Skin of body (tissue), 1 donor: ENCODE measurements at regions not wholly inside any gene's neighbourhood (a gene's known extent, or its start where the extent isn't known, plus 50 kb on each side); places are given as distances from the start of the nearest gene placed in this dataset.

ENCODE experiments used
- DNase-seq: peaks from one replicate; lab custom pipeline; 2025; lab: John Stamatoyannopoulos, UW

DNA sequence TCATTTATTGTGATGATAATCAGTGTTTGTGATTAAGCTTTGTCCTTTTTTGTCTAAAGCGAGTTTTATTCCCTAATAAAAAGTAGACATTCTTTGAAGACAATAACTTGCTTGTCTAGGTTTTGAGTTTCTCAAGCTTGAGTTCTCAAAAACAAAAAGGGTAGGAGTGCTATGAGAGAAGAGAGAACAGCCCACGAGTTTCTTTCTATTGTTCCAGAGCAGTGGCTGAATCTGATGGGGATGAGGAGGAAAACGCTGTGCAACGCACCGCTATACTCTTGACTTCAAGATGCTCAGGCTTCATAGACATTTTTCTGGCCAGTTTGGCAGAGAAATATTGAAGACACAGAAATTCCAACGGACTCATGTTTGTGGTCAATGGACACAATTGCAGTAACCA is 669.8 kb upstream of the B3GALT2 start:
- no peak for DNase-seq

DNA sequence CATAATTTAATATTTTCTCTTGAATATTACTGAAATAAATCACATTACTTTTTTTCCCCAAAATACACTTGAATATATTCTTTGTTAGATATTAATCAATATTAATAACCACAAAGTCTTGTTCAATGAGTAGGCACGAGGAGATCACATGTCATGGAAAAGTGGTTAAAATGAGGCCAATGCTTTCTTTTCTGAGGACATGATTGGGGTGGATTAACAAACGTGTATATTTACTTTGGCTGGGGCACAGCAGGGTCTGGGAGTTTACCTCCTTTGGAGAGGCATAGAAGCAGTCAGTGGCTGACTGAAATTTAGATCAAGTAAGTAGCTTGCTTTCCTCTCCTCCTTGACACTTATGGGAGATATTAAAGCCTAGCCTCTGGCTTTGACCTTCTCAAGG is 664.3 kb upstream of the B3GALT2 start:
- no peak for DNase-seq

DNA sequence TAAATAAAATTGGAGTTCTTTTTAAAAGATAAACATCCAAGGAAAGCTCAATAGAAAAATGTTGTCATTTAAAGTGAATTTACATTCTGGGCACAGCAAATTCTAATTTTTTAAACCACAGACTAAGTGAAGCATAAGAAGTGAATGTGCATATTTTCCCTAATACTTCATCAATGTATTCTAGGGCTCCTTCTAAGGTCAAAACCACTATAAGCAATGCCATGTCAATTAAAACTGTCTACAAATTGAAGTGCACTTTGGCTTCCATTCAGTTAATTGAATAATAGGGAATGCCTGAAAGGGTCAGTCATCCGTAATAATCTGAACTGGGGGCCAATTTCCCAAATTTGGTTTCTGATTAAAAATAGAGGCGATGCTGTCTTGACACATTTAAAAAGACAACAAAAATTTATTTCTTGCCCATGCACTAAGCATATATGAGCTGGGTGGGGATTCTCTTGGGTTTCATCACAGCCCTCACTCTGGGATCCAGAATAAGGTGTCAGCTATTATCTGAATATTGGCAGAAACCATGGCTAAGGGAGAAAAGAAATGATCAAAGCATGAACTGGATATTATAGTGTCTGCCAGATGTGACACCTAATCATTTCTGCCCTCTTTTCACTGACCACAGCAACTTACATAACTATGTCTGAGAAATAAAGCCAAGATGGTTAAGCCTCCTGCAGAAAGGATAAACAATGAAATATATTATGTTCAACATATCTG is 660.6 kb upstream of the B3GALT2 start:
- DNase-seq: no peak

DNA sequence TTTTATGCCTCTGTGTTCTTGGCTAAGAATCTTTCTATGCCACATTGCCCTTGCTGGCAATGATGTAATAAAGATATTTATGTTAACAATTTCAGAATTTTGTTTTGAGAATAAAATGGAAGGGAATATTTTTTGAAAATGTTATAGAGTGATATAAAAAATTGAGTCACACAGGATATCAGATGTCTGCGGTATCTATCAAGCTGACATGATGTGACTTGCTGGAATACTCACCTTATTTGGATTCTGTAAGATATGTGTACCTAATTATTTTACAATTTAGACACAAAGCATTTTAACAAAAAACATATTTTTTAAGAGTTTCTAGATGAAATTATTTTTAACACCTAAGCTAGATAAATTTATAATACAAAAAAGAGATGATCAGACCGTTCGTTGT is 660.0 kb upstream of the B3GALT2 start:
- DNase-seq: no peak

DNA sequence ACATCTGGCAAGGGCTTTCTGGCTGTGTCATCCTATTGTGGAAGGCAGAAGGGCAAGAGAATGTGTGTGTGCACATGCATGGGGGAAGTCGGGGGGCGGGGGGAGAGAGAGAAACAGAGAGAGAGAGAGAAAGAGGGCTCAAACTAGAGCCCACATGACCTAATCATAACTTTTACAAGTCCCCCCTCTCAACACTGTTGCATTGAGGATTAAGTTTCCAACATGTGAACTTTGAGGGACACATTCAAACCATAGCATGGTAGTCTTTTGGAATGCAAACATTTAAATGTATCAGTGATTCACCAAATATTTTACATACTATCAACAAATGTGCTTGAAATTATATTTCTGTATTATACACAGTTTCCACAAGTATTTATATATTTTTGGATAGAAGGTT is 655.4 kb upstream of the B3GALT2 start:
- DNase-seq: no peak

DNA sequence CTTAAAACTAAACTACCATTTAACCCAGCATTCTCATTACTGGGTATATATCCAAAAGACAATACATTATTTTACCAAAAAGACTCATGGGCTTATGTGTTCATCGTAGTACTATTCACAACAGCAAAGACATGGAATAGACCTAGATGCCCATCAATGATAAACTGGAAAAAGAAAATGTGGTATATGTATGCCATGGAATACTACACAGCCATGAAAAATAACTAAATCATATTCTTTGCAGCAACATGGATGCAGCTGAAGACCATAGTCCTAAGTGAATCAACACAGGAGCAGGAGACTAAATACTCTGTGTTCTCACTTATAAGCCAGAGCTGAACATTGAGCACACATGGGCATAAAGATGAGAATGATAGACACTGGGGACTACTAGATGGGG is 645.1 kb upstream of the B3GALT2 start:
- DNase-seq: no peak

DNA sequence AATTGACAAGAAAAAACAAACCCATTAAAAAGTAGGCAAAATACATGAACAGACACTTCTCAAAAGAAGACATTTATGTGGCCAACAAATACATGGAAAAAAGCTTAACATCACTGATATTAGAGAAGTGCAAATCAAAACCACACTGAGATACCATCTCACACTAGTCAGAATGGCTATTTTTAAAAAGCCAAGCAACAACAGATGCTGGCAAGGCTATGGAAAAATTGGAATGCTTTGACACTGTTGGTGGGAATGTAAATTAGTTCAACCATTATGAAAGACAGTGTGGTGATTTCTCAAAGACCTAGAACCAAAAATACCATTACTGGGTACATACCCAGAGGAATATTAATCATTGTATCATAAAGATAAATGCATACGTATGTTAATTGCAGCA is 641.1 kb upstream of the B3GALT2 start:
- no peak for DNase-seq

DNA sequence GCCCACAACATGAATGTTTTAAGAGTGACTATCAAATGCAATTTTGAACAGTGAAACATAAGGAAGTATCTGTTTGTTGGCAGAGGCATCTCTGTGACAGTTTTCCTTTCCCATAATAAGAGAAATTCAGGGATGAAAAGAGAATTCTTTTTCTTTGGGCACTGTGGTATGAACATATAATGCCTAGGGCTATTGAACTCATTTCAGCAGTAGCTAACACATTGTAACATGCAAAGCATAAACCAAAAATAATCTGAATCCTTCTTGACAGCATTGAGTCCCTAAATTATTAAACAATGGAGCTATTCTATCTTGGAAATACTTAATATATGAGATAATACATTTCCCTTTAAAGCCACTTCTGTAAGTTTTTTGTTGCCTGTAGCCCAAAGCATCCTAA is 633.0 kb upstream of the B3GALT2 start:
- DNase-seq: no peak

DNA sequence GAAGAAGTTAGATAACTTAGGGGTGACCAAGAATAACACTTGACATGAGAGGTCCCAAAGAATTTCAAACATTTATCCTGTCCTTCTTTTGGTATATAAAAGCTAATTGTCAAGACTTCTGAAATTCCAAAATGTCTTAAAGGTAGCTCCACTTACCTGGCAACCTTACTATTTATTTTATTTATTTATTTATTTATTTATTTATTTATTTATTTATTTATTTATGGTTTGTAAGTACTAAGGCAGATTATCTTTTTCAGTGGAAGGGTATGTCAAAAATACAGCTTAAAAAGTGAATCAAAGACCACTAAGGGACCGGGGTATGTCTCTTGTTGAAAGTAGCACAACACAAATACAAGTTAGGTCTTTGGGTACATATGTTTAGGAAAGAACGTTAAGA is 620.8 kb upstream of the B3GALT2 start:
- no peak for DNase-seq

DNA sequence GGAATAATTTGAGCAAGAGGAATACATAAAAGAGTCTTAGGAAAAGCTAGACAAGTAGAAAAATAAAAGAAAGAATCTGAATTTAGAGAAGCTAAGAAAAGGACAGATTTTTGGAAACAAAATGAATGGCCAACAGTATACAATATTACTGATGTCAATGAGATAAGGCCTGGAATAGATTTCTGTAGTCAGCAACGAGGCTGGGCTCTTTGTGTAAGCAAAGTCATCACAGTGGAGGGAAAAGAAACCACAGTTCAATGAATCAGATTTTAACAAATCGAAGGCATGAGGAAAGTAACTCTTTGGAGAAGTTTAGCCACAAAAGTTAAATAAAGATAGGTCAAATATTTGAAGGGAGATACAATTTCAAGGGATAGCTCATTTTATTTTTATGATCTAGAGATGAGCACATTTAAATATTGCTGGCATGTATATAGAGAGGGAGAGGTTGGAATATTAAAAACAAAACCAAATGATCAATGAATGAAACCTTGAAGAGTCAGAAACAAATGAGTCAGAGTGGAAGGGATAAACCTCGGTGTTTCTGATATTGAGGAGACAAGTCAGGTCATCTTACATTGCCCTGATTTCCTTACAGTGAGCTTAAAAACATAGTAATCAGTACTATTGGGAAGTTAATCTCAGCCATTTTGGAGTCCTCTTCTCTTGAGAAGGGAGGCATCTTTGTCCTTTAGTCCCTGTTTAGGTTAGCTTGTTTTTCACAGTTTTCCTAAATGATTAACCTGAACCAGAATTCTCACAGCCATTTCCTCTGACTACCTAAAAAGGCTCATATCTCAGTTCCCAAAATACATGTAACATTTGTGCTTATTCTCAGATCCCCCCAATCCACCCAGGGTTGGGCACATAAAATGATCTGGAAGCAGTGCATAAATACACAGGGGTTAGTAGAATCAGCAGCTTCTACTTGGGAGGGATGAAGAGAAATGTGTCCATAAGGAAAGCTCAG is 620.0 kb upstream of the B3GALT2 start:
- DNase-seq: no peak

DNA sequence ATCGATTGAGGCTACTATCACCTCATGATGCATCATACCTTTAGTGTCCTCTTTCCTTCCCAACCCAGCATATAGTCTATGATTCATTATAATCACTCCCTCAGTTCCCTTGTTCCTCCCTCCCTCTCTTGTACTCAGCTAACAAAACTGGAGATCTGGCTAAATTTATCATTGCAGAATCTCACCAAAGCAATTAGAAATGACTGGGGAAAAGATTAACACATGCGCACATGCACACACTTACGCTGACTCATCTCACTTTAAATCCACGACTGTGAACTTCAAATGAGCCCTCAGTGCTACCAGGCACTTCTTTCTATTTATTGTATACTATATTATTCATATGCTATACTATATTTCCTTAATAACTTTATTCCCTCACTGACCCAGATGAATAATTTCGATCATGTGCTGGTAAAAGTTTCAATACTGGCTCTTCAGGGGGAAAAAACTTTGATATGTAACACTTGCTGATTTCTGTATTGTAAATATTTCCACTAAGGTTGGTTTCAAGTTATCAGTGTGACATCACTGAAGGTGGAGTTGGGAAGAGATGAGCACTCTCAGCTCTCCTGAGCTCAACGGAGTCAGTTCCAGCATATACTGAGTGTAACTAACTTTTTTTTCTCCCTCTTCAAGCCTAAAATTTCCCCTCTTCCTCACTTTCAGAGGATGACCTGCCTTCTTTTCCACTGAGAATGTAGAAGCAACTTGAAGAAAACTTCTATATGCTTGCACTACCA is 613.7 kb upstream of the B3GALT2 start:
- no peak for DNase-seq

DNA sequence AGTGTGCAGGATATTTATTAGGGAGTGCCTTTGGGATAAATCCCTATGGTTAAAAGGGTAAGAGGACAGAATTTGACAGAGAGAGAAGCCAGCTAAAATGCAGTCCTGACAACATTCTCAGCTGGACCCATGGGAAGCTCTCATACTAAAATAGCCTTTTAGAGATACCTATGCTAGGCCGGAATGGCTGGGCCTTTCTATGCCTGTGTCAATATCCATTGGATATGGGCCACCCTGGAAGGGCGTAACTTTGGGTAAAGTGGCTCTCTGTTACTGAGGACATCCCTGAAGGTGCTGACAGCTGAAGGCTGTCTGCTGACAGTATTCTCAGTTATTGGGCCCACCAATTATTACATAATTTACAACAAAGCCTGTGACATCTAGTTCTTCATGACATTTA is 613.0 kb upstream of the B3GALT2 start:
- DNase-seq: no peak

DNA sequence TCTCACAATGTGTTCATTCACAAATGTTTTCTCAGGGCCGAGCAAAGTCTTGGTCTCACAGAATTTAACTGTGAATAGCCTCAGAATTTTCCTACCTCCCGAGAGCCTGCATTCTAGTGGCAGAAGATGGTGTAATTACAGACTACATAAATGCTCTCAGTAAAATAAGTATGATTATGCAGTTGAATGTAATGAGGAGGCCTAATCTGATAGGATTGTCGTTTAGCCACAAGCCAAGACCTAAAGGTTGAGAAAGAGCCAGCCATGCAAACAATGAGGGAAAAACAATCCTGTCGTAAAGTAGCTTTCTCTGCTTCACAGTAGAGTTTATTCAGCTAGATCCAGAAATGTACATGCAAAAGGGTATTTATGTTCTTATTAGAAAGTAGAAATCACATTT is 607.8 kb upstream of the B3GALT2 start:
- no peak for DNase-seq

DNA sequence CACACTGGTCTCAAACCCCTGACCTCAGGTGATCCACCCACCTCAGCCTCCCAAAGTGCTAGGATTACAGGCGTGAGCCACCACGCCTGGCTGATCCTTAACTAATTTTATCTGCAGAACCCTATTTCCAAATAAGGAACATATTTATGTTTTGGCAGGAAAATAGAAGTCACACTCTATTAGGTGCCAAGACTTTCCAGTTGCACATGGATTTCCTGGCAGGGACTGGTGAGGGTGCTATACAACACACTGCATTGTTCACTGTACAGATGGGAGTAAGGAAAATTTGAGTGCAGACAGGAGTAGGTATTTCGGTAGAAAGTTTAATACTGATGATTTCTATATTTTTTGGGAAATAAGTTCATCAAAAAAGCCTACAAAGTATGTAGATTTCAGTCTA is 605.3 kb upstream of the B3GALT2 start:
- no peak for DNase-seq

DNA sequence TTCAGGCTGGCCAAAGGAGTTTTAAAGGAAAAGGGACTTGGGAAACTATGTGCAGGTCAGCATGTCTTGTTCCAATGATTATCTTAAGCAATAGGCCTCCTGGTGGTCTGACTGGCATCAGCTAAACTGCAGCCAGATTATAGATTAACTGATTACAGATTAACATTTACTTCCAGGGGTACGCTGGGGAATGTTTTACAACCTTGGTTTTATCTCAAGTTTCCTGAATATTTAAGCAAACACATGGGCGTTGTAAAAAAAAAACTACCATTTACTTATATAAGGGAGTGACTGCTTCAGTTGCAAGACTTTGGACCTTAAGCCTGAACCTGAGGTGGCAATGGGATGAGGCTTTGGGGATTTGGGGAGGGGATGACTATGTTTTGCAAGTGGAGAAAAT is 600.6 kb upstream of the B3GALT2 start:
- no peak for DNase-seq

DNA sequence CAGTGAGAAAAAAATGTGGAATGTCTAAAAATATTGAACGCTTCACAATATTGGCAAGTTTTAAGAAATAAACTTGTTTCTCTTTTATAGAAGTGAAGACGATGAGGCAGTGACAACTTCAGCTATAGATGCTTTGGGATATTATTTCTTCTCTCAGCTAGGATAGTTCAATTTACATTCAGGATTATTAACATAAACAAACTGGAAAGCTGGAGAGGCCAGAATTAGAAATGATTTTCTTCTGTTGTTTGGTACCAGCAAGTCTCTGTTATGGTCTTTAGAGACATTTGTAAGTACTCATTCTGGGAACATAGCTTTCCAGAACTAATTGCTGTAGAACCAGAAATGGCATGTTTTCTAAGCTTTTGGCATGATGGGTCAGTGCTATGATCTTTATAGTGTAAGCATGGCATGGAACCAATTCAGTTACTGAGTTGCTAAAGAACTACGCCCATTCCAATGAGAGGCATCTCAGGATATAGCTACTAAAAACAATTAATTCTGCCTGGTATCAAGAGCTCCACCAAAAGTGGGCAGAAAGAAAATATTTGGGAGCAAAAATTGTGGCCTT is 599.5 kb upstream of the B3GALT2 start:
- DNase-seq: no peak

DNA sequence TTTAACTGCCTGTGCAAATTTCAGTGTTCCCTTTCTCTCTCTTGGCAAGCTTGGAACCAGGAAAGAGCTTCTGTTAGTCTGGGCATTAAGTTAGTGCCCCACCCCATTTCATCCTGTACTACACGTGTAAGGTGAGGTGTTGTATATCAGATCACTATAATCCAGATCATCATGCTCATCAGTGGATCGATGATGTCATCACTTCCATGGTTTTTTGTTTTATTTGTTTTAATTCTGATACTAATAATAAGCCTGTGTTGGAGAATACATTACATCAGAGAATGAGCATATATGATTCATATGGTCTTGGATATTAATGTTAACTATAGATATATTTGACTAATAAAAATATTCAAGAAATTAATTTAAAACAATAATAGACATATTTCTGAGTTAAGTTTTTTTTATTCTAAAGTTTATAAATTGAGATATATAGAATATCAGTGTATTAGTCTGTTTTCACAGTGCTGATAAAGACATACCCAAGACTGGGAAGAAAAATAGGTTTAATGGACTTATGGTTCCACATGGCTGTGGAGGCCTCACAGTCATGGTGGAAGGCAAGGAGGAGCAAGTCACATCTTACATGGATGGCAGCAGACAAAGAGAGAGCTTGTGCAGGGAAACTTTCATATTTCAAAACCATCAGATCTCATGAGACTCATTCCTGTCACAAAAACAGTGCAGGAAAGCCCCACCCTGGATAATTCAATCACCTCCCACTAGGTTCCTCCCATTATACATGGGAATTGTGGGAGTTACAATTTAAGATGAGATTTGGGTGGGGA is 588.3 kb upstream of the B3GALT2 start:
- no peak for DNase-seq

DNA sequence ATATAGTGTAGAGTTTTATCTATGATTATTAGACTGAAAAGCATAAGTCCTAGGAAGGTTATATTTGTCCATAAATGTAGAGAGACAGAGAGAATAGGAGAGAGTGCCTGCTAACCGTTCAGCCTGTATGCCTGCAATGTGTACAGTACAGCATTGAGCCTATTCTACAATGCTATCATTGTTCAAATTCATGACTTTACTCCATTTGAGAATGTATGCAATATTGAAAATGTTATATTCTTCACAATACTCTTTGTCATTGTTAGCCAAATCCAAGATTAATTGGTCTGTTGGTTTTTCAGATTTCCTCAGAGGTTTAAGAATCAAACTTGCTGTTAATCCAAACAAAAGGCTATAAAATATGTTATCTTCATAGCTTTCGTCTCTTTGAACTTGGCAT is 585.2 kb upstream of the B3GALT2 start:
- DNase-seq: no peak

DNA sequence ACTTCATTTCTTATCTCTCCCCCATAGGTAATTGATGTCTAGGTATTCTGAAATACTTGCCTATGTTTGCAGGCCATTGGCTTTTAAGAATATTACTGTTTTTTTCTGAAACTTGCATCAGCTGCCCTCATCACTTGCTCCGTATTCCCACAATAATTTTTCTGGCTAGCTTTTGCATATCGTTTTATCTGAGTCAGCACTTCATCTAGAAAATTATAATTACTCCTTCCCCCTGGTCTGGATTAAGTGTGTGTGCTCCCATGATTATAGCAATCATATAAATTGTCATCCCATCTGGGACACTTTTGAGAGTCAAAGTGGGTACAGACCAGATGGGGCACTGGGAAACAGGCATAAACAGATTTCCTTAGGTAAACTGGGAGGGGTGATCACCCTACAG is 583.2 kb upstream of the B3GALT2 start:
- no peak for DNase-seq

DNA sequence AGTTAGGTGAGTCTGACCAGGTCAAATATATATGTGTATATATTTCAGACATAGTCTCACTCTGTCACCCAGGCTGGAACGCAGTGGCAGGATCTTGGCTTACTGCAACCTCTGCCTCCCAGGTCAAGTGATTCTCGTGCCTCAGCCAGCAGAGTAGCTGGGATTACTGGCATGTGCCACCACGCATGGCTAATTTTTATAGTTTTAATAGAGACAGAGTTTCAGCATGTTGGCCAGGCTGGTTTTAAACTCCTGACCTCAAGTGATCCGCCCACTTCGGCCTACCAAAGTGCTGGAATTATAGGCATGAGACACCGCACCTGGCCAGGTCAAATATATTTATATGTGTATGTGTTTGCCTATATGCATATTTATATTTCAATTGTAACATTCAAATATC is 581.5 kb upstream of the B3GALT2 start:
- DNase-seq: no peak

DNA sequence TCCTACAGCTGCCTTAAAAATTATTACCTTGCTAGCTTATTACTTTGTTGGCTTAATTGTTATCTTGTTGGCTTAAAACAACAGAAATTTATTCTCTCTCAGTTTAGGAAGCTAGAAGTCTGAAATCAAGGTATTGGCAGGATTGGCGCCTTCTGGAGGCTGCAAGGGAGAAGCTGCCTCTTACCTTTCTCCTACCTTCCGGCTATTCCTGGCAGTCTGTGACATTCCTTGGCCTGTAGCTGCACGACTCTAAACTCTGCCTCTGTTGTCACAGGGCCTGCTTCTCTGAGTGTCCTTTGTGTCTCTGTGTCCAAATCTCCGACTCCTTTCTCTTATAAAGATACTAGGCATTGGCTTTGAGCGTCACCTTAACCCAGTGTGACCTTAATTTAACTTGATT is 579.9 kb upstream of the B3GALT2 start:
- no peak for DNase-seq
